ENCODE measurements at regions not wholly inside any gene's neighbourhood (a gene's known extent, or its start where the extent isn't known, plus 50 kb on each side); places are given as distances from the start of the nearest gene placed in this dataset.

DNA sequence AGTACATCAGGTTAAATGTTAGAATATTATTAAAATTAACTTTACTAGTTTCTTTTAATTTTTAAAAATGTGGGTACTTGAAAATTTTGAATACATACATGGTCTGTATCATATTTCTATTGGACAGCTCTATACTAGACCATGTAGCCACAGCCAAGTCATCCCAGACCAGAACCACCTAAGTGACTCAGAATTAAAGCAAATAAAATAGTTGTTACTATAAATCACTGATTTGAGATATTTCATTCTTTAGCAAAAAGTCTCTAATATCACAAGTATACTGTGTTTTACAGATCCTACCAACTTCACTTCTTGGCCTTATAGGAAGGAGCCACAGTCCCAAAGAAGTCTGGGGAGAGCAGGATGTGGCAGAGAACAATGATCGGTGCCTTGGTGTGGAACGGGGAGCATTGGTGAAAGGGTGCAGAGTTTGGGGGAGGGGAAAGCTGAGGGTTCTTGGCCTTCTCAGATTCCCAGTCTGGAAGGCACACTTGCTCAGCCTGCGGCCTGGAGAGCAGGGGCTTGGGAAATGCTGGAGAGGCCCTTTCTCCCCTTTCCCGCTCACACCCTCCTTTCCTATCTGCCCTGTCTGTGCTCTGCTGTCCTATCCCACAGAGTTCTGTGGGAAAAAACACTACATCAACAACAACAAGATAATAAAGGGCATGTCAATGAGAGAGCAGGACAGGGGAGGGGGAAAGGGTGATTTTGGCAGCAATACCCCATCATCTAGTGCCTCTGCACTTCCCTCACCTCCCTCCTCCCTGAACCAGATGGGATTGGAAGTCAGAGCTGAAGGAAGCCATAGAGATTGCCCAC, 122.1 kb downstream of the NGF start:
- Histone ChIP-seq H3K4me3 (ENCODE audit: low read length in 3 of 3) (no peak overlapping the region), H3K9me3 (ENCODE audit: control insufficient read depth in 2 of 3, insufficient read depth in 1 of 3, low read length in 3 of 3) (no peaks in the 10 kb centered on the region), H3K27ac (ENCODE audit: low read depth in 2 of 2, low read length in 2 of 2) (no peak overlapping the region), H3K9ac (ENCODE audit: low read length in 3 of 3) (no peak overlapping the region), H3K4me1 (ENCODE audit: control insufficient read depth in 2 of 3, insufficient read depth in 2 of 3, low read depth in 1 of 3, low read length in 3 of 3) (no peaks in the 10 kb centered on the region), H3K36me3 (ENCODE audit: control insufficient read depth in 2 of 3, insufficient read depth in 3 of 3, low read length in 3 of 3) (no peaks in the 10 kb centered on the region), H3K27me3 (ENCODE audit: control insufficient read depth, insufficient read depth, low read length) (no peaks in the 10 kb centered on the region)
- TF ChIP-seq, protein P1, sequence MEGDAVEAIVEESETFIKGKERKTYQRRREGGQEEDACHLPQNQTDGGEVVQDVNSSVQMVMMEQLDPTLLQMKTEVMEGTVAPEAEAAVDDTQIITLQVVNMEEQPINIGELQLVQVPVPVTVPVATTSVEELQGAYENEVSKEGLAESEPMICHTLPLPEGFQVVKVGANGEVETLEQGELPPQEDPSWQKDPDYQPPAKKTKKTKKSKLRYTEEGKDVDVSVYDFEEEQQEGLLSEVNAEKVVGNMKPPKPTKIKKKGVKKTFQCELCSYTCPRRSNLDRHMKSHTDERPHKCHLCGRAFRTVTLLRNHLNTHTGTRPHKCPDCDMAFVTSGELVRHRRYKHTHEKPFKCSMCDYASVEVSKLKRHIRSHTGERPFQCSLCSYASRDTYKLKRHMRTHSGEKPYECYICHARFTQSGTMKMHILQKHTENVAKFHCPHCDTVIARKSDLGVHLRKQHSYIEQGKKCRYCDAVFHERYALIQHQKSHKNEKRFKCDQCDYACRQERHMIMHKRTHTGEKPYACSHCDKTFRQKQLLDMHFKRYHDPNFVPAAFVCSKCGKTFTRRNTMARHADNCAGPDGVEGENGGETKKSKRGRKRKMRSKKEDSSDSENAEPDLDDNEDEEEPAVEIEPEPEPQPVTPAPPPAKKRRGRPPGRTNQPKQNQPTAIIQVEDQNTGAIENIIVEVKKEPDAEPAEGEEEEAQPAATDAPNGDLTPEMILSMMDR (IDR thresholded peaks at IDR 0.05; ENCODE audit: borderline replicate concordance, extremely low read depth, insufficient read depth): no peak
- peak; percentile 17 for FAIRE-seq
- no peak for DNase-seq
- intact Hi-C loops (cut with DNase I): no loop called here

DNA sequence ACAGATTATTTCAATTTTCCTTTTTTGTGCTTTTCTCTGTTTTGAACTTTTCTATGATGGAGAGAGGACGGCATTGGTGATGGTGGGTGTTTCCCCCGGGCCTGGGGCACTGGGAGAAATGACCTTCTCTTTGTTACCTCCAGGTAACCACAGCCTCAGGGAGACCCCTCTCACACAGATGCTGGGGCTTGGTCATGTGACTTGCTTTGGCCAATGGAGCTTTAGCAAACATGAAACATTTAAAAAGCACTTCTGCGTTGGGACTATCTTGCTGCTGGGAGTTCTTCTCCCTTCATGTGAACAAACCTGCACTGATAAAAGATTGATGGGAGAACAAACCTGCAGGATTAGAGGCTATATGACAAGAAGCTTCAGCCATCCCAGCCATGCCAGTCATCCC, 122.9 kb downstream of the NGF start:
- intact Hi-C loops (cut with DNase I): no loop called here
- Histone ChIP-seq H3K9ac (ENCODE audit: low read length in 3 of 3) (no peak overlapping the region), H3K27me3 (ENCODE audit: control insufficient read depth, insufficient read depth, low read length) (no peaks in the 10 kb centered on the region), H3K36me3 (ENCODE audit: control insufficient read depth in 2 of 3, insufficient read depth in 3 of 3, low read length in 3 of 3) (no peaks in the 10 kb centered on the region), H3K4me1 (ENCODE audit: control insufficient read depth in 2 of 3, insufficient read depth in 2 of 3, low read depth in 1 of 3, low read length in 3 of 3) (no peaks in the 10 kb centered on the region), H3K4me3 (ENCODE audit: low read length in 3 of 3) (no peak overlapping the region), H3K9me3 (ENCODE audit: control insufficient read depth in 2 of 3, insufficient read depth in 1 of 3, low read length in 3 of 3) (no peaks in the 10 kb centered on the region), H3K27ac (ENCODE audit: low read depth in 2 of 2, low read length in 2 of 2) (no peak overlapping the region)
- FAIRE-seq (no peak), DNase-seq (no peak)
- TF ChIP-seq, protein P1 (IDR thresholded peaks at IDR 0.05; ENCODE audit: borderline replicate concordance, extremely low read depth, insufficient read depth): no peak

DNA sequence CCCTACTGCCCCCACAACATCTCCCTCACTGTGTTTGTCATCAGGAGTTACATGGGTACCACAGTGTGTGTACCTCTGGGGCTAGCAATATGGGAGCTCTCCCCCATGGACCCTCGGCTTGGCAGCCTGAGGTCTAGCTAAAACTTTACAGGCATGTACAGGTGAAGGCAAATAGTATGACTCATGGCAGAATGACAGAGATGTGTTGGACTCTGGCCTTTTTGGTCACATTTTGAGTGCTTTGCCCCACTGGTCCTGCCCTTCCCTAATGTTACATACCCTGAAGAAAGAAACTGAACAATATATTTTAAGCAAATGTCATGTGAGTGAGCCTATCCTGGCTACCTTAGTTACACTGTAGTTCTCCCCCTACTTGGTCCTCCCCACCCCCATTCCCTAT, 124.0 kb downstream of the NGF start:
- Histone ChIP-seq H3K9ac (ENCODE audit: low read length in 3 of 3) (no peak overlapping the region), H3K9me3 (ENCODE audit: control insufficient read depth in 2 of 3, insufficient read depth in 1 of 3, low read length in 3 of 3) (no peaks in the 10 kb centered on the region), H3K27ac (ENCODE audit: low read depth in 2 of 2, low read length in 2 of 2) (no peak overlapping the region), H3K4me3 (ENCODE audit: low read length in 3 of 3) (no peak overlapping the region), H3K27me3 (ENCODE audit: control insufficient read depth, insufficient read depth, low read length) (no peaks in the 10 kb centered on the region), H3K4me1 (ENCODE audit: control insufficient read depth in 2 of 3, insufficient read depth in 2 of 3, low read depth in 1 of 3, low read length in 3 of 3) (no peaks in the 10 kb centered on the region), H3K36me3 (ENCODE audit: control insufficient read depth in 2 of 3, insufficient read depth in 3 of 3, low read length in 3 of 3) (no peaks in the 10 kb centered on the region)
- FAIRE-seq (no peak), DNase-seq (no peak)
- TF ChIP-seq, protein P1 (IDR thresholded peaks at IDR 0.05; ENCODE audit: borderline replicate concordance, extremely low read depth, insufficient read depth): no peak
- intact Hi-C loops (cut with DNase I): no loop called here

All from kidney (tissue), 13 donors.